ENCODE measurements at regions not wholly inside any gene's neighbourhood (a gene's known extent, or its start where the extent isn't known, plus 50 kb on each side); places are given as distances from the start of the nearest gene placed in this dataset.

DNA sequence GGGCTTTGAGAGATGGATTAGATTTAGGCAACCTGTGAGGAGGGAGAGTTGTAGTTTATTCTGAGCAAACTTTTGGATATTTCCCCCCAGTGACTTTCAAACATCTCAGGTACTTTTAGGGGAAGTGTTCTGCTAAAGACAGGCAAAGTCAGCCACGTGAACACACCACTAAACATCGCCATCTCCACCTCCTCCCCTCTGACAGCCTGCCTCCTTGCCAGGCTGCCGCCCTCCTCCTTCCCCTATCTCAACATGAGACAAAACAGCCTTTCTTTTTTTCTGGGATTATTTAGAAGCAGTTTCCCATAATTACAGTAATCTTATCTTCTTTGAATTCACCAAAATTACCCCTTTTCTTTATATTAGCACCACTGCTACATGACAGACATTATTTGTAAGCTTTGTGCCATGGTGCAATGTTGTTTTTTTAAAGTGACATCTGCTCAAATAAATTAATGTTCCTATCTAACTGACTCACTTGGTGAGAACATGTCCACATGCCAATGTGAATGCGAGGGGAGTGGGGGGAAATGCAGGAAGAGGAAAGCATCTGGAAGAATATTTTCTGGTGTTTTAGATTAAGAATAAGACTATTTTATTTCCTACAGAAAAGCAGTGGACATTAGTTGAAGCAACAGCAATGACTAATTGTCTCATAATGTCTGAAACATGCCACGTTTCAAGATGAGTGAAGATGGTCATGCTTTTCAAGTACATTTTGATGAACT is 147.8 kb upstream of the ATP1B1 start:
- in situ Hi-C loops (cut with HindIII; ENCODE audit: low sequenced_read_pairs): no loop called here

DNA sequence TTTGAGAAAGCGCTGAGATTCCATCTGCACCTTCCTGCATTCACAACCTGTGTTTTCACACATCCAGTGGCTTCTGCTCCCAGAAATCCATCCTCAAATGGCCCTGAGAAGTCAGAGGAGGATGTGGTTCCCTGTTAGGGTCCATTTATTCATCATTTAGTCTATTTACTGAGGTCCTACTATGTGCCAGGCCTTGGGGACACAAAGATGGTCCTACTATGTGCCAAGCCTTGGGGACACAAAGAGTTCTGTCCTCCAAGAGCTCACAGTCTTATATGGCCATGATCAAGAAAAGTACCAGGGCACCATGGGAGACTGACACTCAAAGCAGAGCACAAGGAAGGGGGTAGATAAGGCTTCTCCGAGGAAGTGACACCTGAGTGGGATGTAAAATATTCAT is 147.1 kb upstream of the ATP1B1 start:
- in situ Hi-C loops (cut with HindIII; ENCODE audit: low sequenced_read_pairs): no loop called here

DNA sequence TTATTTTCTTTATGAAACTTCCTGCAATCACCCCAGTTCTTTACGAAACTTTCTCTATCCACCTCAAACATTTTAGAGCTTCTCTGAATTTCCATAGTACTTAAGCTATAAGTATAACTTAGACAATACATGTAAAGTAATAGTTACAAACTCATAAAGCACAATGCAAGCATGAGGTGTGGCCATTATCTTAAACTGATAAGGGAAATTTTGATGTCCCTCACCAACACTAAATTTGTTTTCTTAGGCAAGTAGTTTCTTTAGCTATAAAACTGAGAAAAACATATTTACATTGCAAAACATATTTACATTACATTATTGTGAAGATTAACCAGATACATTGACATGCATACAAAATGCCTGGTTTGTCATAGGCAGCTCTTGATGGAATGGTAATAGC is 146.4 kb upstream of the ATP1B1 start:
- in situ Hi-C loops (cut with HindIII; ENCODE audit: low sequenced_read_pairs): no loop called here

DNA sequence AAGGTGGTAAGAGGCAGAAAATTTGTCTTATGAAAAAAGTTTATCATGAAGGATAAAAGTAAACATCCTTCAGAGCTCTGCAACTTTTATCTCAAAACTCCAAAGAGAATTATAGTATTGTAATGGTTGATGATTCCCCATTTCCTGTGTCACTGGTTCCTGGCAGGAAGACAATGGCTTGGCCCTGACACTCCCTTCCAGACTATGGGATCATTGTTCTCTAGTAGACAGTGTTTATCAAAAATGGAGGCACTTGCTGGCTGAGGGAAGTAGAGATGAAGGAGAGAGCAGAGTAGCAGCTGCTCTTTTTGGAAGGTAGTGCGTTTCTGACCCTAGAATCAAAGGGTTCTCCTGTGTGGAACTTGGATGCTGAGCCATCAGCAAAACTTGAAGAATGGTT is 145.9 kb upstream of the ATP1B1 start:
- in situ Hi-C loops (cut with HindIII; ENCODE audit: low sequenced_read_pairs): no loop called here

DNA sequence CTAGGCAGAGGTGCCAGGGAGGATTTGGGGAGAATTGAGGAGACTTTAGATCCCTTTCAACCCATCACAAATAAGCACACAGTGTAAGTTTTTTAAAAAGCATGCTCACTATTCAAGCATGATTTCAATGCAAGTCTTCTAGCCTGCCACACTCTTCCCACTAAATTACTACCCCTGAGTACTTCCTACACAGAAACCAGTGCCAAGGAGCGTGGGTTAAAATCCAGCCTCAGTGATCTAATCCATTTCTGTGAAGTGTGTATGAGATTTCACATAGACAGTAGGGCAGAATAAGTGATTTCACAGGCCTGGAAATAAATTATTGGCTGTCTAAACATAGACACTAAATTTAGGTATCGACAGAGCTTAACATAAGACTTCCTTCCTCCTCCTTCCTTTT is 142.9 kb upstream of the ATP1B1 start:
- in situ Hi-C loops (cut with HindIII; ENCODE audit: low sequenced_read_pairs): no loop called here

DNA sequence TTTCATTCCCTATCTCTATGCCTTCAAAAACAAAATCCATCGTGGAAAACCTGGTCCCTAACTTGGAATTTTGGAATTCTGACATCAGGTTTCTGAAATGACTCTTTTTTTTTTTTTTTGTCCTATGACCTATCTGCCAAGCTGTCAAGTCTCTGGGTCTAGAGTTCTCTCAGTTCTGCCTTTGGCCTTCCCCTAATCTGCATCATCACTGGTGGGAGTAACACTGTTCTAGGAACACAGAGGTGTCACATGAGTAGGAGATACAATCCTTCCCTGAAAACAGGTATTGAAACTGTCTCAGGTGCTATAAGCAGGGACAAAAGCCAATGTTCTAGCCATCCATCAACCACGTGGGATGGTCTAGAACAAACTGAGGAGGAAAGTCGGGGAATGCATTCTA is 142.0 kb upstream of the ATP1B1 start:
- in situ Hi-C loops (cut with HindIII; ENCODE audit: low sequenced_read_pairs): no loop called here

DNA sequence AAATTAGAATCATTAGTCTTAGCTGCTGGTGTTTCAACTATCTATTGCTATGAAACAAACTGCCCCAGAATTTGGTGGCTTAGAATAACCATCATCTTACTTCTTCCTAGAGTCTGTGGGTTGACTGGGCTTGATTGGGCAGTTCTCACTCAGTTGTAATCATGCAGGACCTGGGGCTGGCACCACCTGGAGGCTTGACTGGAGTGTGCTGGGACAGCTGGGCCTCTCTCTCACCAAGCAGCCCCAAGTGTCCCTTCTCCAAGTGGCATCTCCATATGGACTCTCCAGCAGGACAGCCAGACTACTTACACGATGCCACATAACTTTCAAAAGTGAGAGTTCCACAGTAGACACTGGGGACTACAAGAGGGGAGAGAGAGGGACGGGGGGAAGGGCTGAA is 140.3 kb upstream of the ATP1B1 start:
- in situ Hi-C loops (cut with HindIII; ENCODE audit: low sequenced_read_pairs): no loop called here

DNA sequence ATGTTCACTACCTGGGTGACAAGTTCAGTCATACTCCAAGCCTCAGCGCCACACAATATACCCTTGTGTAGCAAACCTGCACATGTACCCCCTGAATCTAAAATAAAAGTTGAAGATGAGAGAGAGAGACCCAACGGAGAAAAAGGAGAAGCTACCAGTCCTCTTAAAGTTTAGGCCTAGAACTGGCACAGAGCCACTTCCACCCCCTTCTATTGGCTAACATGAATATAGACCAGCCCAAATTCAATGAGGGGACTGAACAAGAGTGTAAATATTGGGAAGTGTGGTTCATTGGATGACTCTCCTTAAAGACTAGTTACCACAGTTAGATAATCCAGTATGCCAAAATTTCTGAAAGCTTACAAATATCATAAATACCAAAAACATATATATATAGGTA is 139.9 kb upstream of the ATP1B1 start:
- in situ Hi-C loops (cut with HindIII; ENCODE audit: low sequenced_read_pairs): no loop called here

DNA sequence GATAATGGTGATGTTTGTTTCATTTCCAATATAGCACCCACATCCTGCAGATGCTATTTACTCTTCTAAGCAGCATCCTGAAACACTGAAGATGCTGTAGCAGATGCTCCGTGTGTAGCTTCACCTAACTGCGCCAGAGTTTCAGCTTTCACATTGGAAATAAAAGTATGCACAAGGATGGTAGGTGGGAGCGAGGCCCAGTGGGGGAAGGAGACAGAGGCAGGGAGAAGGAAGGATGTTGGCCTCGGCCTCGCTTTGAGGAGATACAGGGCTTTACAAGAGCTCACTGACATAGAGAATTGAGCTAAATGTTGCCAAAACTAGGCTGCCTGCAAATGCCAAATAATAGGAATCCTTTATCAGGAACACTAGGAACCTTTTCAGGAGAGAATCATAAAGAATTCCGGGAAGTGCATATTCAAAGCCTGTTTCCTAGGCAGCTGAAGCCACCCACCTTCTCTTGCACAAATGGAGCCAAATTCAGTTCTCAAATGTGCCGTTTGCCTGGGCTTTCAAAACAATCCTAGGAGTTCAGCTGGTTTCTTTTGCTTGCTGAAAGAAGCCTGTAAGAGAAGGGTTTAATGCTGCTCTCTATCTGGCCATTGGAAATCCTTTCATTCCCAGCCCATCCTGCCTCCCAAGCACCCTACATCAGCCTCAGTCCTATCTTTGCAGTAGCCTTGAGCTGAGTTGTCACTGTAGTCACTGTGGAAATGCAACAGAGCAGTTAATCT is 135.4 kb upstream of the ATP1B1 start:
- in situ Hi-C loops (cut with HindIII; ENCODE audit: low sequenced_read_pairs): no loop called here

DNA sequence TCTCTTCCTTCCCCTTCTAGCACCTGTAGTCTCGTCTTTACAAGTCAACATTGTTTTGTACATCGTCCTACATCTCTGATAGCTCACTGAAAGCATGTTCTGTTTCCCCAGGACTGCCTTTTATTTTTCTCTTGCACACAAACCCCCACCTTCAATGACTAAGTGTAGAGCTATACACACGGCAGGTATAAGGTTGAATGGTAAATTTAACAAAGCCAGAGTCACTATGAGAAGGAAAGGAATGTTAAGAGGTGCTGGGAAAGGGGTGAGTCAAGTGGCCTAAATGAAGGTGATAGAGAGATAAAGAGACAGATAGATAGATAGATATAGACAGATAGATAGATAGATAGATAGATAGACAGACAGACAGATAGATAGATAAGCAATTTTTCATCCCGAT is 134.3 kb upstream of the ATP1B1 start:
- in situ Hi-C loops (cut with HindIII; ENCODE audit: low sequenced_read_pairs): no loop called here

DNA sequence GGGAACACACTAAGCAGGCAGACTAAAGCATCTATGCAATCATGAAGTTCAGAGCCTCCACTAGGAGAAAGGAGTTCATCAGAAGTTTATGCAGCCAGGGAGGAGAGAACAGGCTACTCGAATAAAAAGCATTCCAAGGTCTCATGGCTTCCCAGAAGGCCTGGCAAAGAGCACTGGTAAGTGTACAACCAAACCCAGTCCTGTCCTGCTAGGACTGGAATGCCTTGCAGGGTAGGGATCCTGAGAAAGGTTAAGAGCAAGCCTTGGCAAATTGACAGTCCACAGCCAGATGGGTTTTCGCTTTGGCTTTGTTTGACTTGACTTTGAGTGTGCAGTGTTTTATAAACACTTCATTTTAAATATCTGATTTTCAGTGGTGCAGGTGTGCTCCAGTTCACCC is 133.6 kb upstream of the ATP1B1 start:
- in situ Hi-C loops (cut with HindIII; ENCODE audit: low sequenced_read_pairs): no loop called here

DNA sequence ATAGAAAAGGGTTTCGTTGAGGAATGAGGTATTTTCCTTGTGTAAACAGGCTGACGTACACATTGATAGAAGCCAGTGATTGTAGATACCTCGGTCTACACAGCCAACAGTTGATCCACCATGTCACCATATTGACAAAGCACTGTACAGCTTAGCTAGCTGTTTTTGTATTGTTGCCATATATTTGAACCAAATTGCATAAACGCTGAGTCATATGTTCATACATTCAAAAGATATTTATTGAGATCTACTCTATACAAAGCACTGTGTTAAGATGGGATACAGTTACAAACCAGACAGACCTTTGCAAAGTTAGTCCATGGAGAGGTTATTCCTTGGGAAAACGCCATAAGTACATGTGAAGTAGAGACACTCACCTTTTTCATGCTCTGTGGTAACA is 132.4 kb upstream of the ATP1B1 start:
- in situ Hi-C loops (cut with HindIII; ENCODE audit: low sequenced_read_pairs): no loop called here

DNA sequence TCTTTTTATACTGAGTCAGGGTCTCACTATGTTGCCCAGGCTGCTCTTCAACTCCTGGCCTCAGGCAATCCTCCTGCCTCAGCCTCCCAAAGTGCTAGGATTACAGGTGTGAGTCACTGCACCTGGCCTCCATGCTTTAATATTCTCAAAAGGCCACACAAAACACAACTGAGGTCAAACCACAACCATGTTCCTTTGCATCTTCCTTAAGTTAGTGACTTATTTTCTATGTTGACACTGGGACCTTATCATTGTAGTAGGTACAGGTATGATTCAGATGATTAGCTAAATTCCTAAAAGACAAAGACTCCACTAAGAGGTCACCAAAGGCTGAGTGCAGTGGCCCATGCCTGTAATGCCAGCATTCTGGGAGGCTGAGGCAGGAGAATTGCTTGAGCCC is 131.9 kb upstream of the ATP1B1 start:
- in situ Hi-C loops (cut with HindIII; ENCODE audit: low sequenced_read_pairs): no loop called here

DNA sequence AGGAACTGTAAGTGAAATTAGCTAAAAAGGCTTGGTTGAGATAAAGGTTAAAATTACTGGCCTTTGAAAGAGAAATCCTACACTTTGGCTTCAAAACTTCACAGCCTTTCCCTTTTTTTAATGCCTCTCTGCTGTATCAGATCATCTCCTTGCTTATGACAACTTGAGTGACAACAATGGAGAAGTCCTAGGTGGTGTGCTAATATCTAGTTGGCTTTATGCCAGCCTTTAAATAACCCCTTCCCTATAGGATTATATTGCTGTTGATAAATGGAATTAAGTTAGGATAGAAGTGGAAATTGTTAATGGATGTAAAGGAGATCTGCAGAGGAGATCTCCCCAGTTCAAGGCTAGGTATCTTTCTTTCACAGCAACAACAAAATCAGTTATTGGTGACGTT is 130.2 kb upstream of the ATP1B1 start:
- in situ Hi-C loops (cut with HindIII; ENCODE audit: low sequenced_read_pairs): no loop called here

DNA sequence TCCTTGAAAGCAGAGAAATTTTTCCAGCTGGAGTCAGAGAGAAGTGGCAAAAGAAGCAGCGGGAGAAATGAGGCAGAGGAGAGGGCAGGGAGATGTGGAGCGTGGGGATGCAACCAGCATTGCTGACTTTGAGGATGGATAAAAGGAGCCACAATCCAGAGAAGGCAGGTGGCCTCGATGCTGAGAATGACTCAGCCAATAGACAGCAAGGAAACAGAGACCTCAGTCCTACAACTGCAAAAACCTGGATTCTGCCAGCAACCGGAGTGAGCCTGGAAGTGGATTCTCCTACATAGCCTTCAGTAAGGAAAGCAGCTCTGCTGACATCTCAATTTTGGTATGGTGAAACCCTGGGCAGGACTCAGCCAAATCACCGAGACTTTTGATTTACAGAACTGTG is 128.9 kb upstream of the ATP1B1 start:
- in situ Hi-C loops (cut with HindIII; ENCODE audit: low sequenced_read_pairs): no loop called here

DNA sequence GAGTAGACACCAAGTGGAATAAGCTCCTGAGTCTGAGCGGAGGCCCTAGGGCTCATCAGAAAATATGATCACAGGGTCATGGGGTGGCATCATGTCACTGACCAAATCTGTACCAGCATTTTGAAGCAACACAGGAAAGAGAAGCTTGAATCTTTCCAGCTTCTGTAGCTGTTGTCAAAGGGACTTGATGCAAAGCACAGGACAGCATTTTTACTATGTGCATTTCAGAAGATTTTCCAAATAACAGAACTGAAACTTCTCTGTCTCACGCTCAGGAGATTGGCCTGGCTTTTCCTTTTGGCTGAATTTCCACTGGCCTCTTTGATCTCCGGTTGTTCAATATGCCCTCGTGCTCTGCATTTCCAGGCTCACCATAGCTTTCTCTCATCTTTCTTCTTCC is 127.2 kb upstream of the ATP1B1 start:
- in situ Hi-C loops (cut with HindIII; ENCODE audit: low sequenced_read_pairs): no loop called here

DNA sequence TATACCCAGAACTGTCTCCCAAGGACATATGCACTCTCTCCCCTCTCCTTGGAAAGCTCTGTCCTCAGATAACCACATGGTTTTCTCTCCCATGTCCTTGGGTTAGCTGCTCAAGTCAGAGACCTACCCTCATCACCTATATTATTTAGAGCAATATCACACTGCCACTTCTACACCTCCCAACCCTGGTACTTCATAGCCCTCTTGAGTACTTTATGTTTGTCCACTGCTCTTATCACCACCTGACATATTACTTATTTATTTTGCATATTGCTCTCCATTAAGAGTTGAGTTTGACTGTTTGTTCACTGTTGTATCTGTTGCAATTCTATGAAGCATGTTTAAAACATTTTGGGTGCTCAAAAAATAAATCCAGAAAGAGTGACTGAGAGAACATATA is 126.3 kb upstream of the ATP1B1 start:
- in situ Hi-C loops (cut with HindIII; ENCODE audit: low sequenced_read_pairs): no loop called here

DNA sequence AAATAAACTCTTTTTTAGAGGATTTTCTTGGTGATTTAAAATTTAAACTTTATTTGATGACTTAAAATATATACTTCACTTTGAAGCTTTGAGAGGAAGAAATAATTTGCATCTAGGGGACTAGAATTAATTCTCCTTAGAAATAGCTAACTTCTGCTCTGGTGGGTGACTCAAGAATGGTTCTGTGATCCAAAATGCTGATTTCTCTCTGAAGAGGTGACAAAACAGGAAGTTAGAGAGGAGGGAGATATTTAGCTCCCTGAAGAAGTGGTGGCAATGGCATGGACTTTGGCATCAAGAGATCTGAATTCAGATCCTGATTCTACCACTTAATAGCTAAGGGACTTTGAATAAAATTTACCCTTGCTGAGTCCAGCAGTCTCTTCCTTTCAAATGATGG is 125.8 kb upstream of the ATP1B1 start:
- in situ Hi-C loops (cut with HindIII; ENCODE audit: low sequenced_read_pairs): no loop called here

DNA sequence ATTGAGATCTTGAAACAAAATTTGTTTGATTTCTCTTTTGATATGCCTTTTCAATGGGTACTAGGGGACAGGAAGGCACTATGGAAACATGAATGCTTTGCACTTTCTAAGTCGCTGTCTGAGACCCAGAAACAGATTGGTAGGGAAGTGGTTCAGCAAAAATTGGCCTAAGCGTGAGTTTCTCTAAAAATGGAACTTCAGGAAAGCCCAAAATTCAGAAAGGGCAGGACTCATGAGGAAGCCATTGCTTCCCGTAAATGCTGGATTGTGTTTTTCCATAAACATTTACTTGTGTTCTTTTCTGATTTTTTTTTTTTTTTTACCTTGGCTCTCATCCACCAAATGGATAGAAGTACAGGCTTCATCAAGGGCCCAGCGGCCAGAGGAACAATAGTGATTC is 123.7 kb upstream of the ATP1B1 start:
- in situ Hi-C loops (cut with HindIII; ENCODE audit: low sequenced_read_pairs): no loop called here

DNA sequence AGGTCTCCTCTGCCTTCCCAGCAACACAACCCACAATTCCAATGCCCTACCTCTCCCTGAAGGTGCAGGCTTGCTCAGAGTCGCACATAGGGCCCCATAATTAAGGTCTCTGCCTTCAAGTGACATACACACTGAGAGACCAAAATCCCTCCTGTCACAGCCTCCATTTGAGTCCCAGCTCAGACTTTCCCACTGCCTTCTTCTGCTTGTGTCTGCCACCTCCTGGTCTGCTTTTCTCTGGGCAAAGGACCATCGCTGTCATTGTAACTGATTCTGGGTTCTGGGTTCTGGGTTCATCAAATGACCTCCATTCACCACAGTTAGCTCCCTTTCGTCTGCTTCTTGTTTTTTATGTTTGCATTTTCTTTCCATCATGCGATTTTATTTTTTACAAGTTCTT is 119.2 kb upstream of the ATP1B1 start:
- in situ Hi-C loops (cut with HindIII; ENCODE audit: low sequenced_read_pairs): no loop called here

DNA sequence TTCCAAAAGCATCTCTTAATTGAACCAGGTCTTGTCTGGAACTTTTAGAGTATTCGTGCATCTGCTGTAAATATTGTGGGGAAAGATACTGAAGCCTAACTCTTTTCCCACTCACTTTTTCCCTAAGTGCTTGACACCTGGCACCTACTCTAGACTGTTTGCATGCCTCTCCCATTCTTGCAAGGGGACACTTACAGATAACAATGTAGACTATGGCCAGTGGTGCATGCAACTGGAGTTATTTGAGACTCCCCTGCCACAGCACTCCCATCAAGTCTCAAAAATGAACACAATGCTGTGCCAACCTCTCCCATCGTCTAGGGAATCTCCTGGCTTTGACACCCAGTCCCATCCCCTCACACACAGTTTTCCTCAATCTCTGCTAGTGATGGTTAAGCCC is 118.6 kb upstream of the ATP1B1 start:
- in situ Hi-C loops (cut with HindIII; ENCODE audit: low sequenced_read_pairs): no loop called here

DNA sequence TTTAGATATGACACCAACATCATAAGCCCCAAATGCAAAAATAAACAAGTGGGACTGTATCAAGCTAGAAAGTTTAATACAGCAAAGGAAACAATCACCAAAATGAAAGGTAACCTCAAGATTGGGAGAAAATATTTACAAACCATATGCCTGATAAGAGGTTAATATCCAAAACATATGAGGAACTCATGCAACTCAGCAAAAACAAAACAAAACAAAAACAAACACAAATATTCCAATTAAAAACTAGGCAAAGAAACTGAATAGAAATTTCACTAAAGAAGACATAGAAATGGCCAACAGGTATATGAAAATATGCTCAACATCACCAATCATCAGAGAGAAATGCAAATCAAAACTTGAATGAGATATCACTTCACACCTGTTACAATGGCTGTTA is 116.5 kb upstream of the ATP1B1 start:
- in situ Hi-C loops (cut with HindIII; ENCODE audit: low sequenced_read_pairs): no loop called here

Data from endothelial cell of hepatic sinusoid (primary cell).